ENCODE measurements at regions not wholly inside any gene's neighbourhood (a gene's known extent, or its start where the extent isn't known, plus 50 kb on each side); places are given as distances from the start of the nearest gene placed in this dataset.

DNA sequence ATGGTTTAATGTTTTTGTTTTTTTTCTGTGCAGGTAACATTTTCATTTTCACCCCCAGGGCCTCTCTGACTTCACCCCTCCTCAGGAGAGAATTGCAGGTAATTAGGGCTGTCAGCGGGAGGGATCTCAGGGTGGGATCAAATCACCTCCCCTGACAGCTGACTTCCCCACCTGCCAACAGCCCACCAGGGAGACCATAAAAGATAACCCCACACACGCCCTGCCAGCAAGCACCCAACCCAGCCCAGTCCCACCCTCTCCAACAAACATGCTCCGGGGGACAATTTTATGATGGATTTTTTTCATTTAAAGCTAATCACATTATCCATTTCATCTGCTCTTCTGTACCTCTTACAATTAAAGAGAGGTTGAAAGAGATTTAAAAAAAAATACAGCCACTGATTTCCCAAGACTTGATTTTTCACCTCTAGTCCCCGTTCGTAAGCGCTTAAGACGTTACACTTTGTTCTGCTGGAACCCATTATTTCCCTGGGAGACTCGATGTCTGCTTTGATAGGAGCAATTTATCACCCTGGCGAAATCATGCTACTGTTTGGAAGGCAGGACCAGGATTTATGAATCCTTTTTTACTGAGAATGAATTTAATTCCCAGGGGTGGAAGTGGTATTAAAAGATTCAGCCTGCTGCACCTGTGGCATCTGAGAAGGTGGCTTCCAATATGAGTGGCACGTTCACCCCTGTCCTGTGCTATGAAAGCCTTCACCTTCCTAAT lies 232.9 kb upstream of the ID2 start:
- TF ChIP-seq RAD21 (IDR thresholded peaks at IDR 0.05) (no peak), CTCF (IDR thresholded peaks at IDR 0.05; ENCODE audit: low read depth, low read length, missing input control) (no peak), YY1 (IDR thresholded peaks at IDR 0.05) (no peak), TAF1 (conservative IDR thresholded peaks at IDR 0.05) (no peak), NR2F2 (IDR thresholded peaks at IDR 0.05) (no peak), JUND (IDR thresholded peaks at IDR 0.05) (no peak), EGR1 (IDR thresholded peaks at IDR 0.05; ENCODE audit: low read depth in 2 of 2) (no peak), GABPA (IDR thresholded peaks at IDR 0.05 in 1 of 2, conservative IDR thresholded peaks at IDR 0.05 in 1 of 2) (no peak), HNF4G (IDR thresholded peaks at IDR 0.05) (no peak)
- TF ChIP-seq, protein P1, sequence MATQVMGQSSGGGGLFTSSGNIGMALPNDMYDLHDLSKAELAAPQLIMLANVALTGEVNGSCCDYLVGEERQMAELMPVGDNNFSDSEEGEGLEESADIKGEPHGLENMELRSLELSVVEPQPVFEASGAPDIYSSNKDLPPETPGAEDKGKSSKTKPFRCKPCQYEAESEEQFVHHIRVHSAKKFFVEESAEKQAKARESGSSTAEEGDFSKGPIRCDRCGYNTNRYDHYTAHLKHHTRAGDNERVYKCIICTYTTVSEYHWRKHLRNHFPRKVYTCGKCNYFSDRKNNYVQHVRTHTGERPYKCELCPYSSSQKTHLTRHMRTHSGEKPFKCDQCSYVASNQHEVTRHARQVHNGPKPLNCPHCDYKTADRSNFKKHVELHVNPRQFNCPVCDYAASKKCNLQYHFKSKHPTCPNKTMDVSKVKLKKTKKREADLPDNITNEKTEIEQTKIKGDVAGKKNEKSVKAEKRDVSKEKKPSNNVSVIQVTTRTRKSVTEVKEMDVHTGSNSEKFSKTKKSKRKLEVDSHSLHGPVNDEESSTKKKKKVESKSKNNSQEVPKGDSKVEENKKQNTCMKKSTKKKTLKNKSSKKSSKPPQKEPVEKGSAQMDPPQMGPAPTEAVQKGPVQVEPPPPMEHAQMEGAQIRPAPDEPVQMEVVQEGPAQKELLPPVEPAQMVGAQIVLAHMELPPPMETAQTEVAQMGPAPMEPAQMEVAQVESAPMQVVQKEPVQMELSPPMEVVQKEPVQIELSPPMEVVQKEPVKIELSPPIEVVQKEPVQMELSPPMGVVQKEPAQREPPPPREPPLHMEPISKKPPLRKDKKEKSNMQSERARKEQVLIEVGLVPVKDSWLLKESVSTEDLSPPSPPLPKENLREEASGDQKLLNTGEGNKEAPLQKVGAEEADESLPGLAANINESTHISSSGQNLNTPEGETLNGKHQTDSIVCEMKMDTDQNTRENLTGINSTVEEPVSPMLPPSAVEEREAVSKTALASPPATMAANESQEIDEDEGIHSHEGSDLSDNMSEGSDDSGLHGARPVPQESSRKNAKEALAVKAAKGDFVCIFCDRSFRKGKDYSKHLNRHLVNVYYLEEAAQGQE (IDR thresholded peaks at IDR 0.05), result no peak
- TF ChIP-seq, protein P2, sequence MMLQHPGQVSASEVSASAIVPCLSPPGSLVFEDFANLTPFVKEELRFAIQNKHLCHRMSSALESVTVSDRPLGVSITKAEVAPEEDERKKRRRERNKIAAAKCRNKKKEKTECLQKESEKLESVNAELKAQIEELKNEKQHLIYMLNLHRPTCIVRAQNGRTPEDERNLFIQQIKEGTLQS (IDR thresholded peaks at IDR 0.05), result no peak
